GM12878 (cell line): ENCODE measurements at regions not wholly inside any gene's neighbourhood (a gene's known extent, or its start where the extent isn't known, plus 50 kb on each side); places are given as distances from the start of the nearest gene placed in this dataset.
"Not testable (repeated sequence)": the region's sequence is repeated elsewhere in the genome, so short reads cannot be mapped to it uniquely, and the experiment has no call there.

ENCODE experiments used
- ATAC-seq: fragments of 200-7000 bp; cut with Tn5 transposase; 3 replicates; pipeline ENCODE4 v1.9.1; 2020; ENCODE audit warnings: mild to moderate bottlenecking, moderate library complexity
- BruUV-seq: library from RNA; stranded (reverse); fragments of 400-500 nt; replicated peaks from 2 replicates; lab custom pipeline; 2021; lab: Mats Ljungman, UMichigan
- CTCF ChIA-PET: fragments of 300-600 bp; sonication (Branson Sonifier 250); formaldehyde crosslinking; extraction: SDS; loops from one replicate; lab custom pipeline; 2021; ENCODE audit warnings: inconsistent platforms; lab: Yijun Ruan, JAX
- POLR2A ChIA-PET: fragments of 350-600 bp; formaldehyde crosslinking; extraction: SDS; loops from one replicate; lab custom pipeline; 2021; ENCODE audit warnings: inconsistent platforms; lab: Charles Lee
- RAD21 ChIA-PET: fragments of 300-600 bp; sonication (Branson Sonifier 250); formaldehyde crosslinking; loops from one replicate; lab custom pipeline; 2023; ENCODE audit warnings: antibody characterized with exemption; ENCODE audit not compliant: unreplicated experiment; lab: Charles Lee
- SMC1A ChIA-PET: fragments of 300-600 bp; sonication (Branson Sonifier 250); formaldehyde crosslinking; loops from one replicate; lab custom pipeline; 2023; ENCODE audit not compliant: unreplicated experiment, uncharacterized antibody; lab: Charles Lee
- DNase-seq: peaks from one replicate; pipeline ENCODE4 v3.0.0-alpha.2; 2011; ENCODE audit warnings: low read depth, low spot score
- FAIRE-seq: peaks from 3 replicates; lab custom pipeline; 2011; peaks lifted over from hg19 to GRCh38; lab: Jason Lieb, UNC
- H2AFZ ChIP-seq: 2 replicates; pipeline ENCODE4 v1.6.0; 2011; ENCODE audit warnings: low read depth, low read length, control low read depth; ENCODE audit not compliant: control insufficient read depth
- H3K27ac ChIP-seq: 2 replicates; pipeline ENCODE4 v1.5.1; 2011; ENCODE audit warnings: control low read depth; ENCODE audit not compliant: control insufficient read depth, insufficient read depth
- H3K27me3 ChIP-seq, 2 experiments: replicated peaks in 1 of 2; 2 replicates each; pipeline versions ENCODE4 v1.6.0 to v1.6.1; 2011; ENCODE audit warnings: low read length in 1 of 2; ENCODE audit not compliant: control insufficient read depth in 2 of 2, insufficient read depth in 2 of 2
- H3K36me3 ChIP-seq, 2 experiments: 2 replicates each; pipeline ENCODE4 v1.5.1; 2011; ENCODE audit warnings: low read length in 1 of 2; ENCODE audit not compliant: control insufficient read depth in 2 of 2, insufficient read depth in 2 of 2
- H3K4me1 ChIP-seq: 2 replicates; pipeline ENCODE4 v1.6.1; 2011; ENCODE audit warnings: mild to moderate bottlenecking, low read length, moderate library complexity, mixed read lengths; ENCODE audit not compliant: control insufficient read depth, insufficient read depth
- H3K4me2 ChIP-seq: 2 replicates; pipeline ENCODE4 v1.6.0; 2011; ENCODE audit warnings: control low read depth; ENCODE audit not compliant: control insufficient read depth, insufficient read depth
- H3K4me3 ChIP-seq: fragments of 200-600 bp; sonication (generic); 2 replicates; pipeline ENCODE4 v1.5.1; 2016
- H3K79me2 ChIP-seq: 2 replicates; pipeline ENCODE4 v1.6.0; 2011; ENCODE audit warnings: low read length; ENCODE audit not compliant: control insufficient read depth, insufficient read depth
- H3K9ac ChIP-seq: 2 replicates; pipeline ENCODE4 v1.8.0; 2011; ENCODE audit warnings: low read length, control low read depth, mixed read lengths; ENCODE audit not compliant: control insufficient read depth, insufficient read depth
- H3K9me3 ChIP-seq: replicated peaks from 3 replicates; pipeline ENCODE4 v1.5.1; 2011; ENCODE audit warnings: mild to moderate bottlenecking, low read length; ENCODE audit not compliant: control insufficient read depth, insufficient read depth
- H4K20me1 ChIP-seq: 2 replicates; pipeline ENCODE4 v1.6.0; 2011; ENCODE audit not compliant: control insufficient read depth, insufficient read depth
- EZH2 ChIP-seq: IDR thresholded peaks from 2 replicates; pipeline ENCODE4 v1.6.1; 2012; ENCODE audit warnings: low read depth, mild to moderate bottlenecking, control low read depth, inconsistent platforms, low read length, borderline replicate concordance; ENCODE audit not compliant: control insufficient read depth
- SIX5 ChIP-seq: IDR thresholded peaks from 2 replicates; pipeline ENCODE4 v1.6.1; 2011; ENCODE audit warnings: mild to moderate bottlenecking, low read depth, low read length, moderate library complexity; ENCODE audit not compliant: severe bottlenecking
- SMARCA5 ChIP-seq: fragments of 450-650 bp; IDR thresholded peaks from 2 replicates; pipeline ENCODE4 v1.6.1; 2017; ENCODE audit warnings: mild to moderate bottlenecking
- SRF ChIP-seq, 2 experiments: IDR thresholded peaks; 2 replicates each; pipeline ENCODE4 v1.6.1; 2011; ENCODE audit warnings: low read depth in 2 of 2, low read length in 2 of 2, mild to moderate bottlenecking in 1 of 2, moderate library complexity in 1 of 2
- TBL1XR1 ChIP-seq: IDR thresholded peaks from 2 replicates; pipeline ENCODE4 v1.6.1; 2012; ENCODE audit warnings: low read depth, low read length, improper control_type of control experiment
- WGBS: methylation state at CpG from one replicate; pipeline ENCODE4 v1.1.6; 2016; ENCODE audit warnings: low lambda C conversion rate; ENCODE audit not compliant: insufficient replicate concordance, insufficient coverage; ENCODE audit errors: missing lambda C conversion rate; 5-methylcytosine and 5-hydroxymethylcytosine counted together
- in situ Hi-C: fragments of 300-500 bp; cut with MboI; formaldehyde crosslinking; loops from 9 replicates; pipeline ENCODE4 v1.14.3; 2018; ENCODE audit warnings: mixed read lengths
- intact Hi-C: fragments of 100-400 bp; cut with micrococcal nuclease; formaldehyde crosslinking; loops from one replicate; pipeline ENCODE4 v1.14.2; 2022; ENCODE audit not compliant: unreplicated experiment
- TF ChIP-seq, protein P1 (sequence below): fragments of 450-650 bp; formaldehyde crosslinking; IDR thresholded peaks from 2 replicates; pipeline ENCODE4 v1.4.0; 2020; ENCODE audit warnings: mild to moderate bottlenecking, moderate library complexity
- TF ChIP-seq, protein P2 (sequence below): fragments of 150-350 bp; IDR thresholded peaks from 2 replicates; pipeline ENCODE4 v1.6.1; 2014; ENCODE audit warnings: mild to moderate bottlenecking, low read depth, low read length

DNA sequence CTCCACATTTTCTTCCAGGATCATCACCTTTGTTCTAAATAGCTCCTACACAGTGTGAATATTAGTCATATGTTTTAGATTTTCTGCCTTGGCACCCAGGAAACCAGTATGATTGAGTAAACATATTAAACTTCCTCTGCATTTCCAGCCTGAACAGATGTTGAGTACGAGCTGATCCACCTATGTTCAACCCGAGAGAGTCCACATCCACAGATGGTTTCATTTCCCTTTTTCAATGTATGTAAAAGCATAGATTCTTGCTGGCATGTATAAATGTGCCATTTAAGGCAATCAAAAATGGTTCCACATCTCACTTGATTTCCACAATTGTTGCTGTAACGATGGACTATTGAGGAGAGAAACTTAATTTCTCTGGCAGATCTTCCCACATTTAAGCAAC lies 74.2 kb downstream of the ZNF716 start:
- POLR2A ChIA-PET, BruUV-seq: not testable (repeated sequence)
- SMC1A ChIA-PET: interaction anchor here (0.7 kb wide), 1 partner anchor 131 kb away, joined by 3 read pairs; no protein-coding TSS in a partner anchor

DNA sequence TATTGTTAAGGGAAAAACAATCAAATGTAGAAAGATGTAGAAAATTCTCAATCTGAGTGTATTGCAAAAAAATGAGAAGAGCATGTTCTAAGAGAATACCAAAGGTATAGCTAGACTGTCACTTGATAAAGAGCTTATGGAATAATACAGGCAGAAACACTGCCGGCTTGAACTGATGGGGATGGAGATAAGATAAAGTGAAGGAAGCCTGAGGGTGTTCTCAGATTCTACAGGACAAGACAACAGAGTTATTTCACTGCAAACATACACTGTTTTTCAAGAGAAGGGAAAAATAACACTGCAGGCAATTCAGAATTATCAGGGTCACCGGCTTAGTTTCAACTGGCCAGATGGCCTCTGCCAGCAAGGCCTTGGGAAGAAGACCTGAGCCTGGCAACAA lies 80.0 kb downstream of the ZNF716 start:
- Histone ChIP-seq H3K27me3 (no peaks in the 10 kb centered on the region), H4K20me1 (no peaks in the 10 kb centered on the region), H3K27ac (no peak overlapping the region), H3K4me2 (no peak overlapping the region), H3K79me2 (no peaks in the 10 kb centered on the region), H3K9ac (no peak overlapping the region), H3K4me1 (no peaks in the 10 kb centered on the region), H3K4me3 (no peak overlapping the region), H3K36me3 (no peaks in the 10 kb centered on the region), H3K9me3 (no peaks in the 10 kb centered on the region), H2AFZ (no peak overlapping the region)
- FAIRE-seq (no peak), ATAC-seq (no peak), DNase-seq (no peak)
- ChIA-PET POLR2A (no interaction called here), RAD21 (no interaction called here), SMC1A (no interaction called here), CTCF (no interaction called here)
- no peak for TF ChIP-seq TBL1XR1
- TF ChIP-seq, protein P1, sequence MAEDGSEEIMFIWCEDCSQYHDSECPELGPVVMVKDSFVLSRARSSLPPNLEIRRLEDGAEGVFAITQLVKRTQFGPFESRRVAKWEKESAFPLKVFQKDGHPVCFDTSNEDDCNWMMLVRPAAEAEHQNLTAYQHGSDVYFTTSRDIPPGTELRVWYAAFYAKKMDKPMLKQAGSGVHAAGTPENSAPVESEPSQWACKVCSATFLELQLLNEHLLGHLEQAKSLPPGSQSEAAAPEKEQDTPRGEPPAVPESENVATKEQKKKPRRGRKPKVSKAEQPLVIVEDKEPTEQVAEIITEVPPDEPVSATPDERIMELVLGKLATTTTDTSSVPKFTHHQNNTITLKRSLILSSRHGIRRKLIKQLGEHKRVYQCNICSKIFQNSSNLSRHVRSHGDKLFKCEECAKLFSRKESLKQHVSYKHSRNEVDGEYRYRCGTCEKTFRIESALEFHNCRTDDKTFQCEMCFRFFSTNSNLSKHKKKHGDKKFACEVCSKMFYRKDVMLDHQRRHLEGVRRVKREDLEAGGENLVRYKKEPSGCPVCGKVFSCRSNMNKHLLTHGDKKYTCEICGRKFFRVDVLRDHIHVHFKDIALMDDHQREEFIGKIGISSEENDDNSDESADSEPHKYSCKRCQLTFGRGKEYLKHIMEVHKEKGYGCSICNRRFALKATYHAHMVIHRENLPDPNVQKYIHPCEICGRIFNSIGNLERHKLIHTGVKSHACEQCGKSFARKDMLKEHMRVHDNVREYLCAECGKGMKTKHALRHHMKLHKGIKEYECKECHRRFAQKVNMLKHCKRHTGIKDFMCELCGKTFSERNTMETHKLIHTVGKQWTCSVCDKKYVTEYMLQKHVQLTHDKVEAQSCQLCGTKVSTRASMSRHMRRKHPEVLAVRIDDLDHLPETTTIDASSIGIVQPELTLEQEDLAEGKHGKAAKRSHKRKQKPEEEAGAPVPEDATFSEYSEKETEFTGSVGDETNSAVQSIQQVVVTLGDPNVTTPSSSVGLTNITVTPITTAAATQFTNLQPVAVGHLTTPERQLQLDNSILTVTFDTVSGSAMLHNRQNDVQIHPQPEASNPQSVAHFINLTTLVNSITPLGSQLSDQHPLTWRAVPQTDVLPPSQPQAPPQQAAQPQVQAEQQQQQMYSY: no peak
- no peak for TF ChIP-seq SIX5
- TF ChIP-seq EZH2: no peak
- TF ChIP-seq SMARCA5: no peak
- TF ChIP-seq SRF (IDR thresholded peaks at IDR 0.05; ENCODE audit: low read depth in 2 of 2, low read length in 2 of 2): no peak
- TF ChIP-seq, protein P2, sequence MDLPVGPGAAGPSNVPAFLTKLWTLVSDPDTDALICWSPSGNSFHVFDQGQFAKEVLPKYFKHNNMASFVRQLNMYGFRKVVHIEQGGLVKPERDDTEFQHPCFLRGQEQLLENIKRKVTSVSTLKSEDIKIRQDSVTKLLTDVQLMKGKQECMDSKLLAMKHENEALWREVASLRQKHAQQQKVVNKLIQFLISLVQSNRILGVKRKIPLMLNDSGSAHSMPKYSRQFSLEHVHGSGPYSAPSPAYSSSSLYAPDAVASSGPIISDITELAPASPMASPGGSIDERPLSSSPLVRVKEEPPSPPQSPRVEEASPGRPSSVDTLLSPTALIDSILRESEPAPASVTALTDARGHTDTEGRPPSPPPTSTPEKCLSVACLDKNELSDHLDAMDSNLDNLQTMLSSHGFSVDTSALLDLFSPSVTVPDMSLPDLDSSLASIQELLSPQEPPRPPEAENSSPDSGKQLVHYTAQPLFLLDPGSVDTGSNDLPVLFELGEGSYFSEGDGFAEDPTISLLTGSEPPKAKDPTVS: no peak
- in situ Hi-C loops: no loop called here
- whole genome bisulfite sequencing: 8% methylated on average over 2 of the region's 2 CpGs
- intact Hi-C loops: no loop called here
- no TSS peak for BruUV-seq

More for the DNA sequence above, 74.2 kb downstream of the ZNF716 start:
- H3K9me3 ChIP-seq, H3K27me3 ChIP-seq, H3K79me2 ChIP-seq, DNase-seq, H3K9ac ChIP-seq, H3K36me3 ChIP-seq, in situ Hi-C loops, intact Hi-C loops, CTCF ChIA-PET, H3K27ac ChIP-seq, H3K4me2 ChIP-seq, H3K4me1 ChIP-seq, FAIRE-seq, H3K4me3 ChIP-seq, ATAC-seq, H2AFZ ChIP-seq, RAD21 ChIA-PET, H4K20me1 ChIP-seq: not testable (repeated sequence)
- 0% methylated on average over 3 of the region's 3 CpGs for WGBS
